ENCODE measurements at regions not wholly inside any gene's neighbourhood (a gene's known extent, or its start where the extent isn't known, plus 50 kb on each side); places are given as distances from the start of the nearest gene placed in this dataset.
A peak's percentile ranks its signal among the peaks of the same experiment; 100 is the strongest.

DNA sequence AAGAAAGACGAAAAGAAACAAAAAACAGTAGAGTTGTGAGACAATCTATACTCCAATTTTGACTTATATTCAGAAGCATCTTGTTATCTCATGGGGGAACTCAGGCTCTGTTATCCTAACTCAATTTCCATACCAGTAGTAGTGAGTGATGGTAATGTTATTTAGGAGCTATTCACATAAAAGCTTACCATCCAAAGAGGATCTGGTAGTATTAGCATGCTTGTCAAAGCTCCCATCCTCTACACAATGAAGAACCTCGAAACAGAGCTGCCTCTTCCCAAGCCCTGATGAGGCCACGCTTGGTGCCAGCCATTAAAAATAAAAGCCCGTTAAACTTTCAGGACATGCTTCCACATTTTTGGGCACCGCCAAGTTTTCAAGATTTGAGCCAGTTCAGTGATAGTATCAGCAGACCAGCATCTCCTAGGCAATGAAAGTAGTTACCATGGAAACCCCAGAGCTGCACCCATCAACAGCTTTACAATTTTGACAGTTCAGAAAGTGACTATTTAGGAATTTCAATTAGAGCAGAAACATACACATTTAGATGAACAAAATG lies 173.3 kb downstream of the CD83 start:
- Histone ChIP-seq H3K4me1 (ENCODE audit: control insufficient read depth, insufficient read depth, low read length) (peaks cover 8% of the 10 kb centered on the region), H3K27ac (ENCODE audit: extremely low read depth, low read depth, low read length) (no peak overlapping the region), H3K4me3 (ENCODE audit: low read depth, low read length) (no peak overlapping the region), H3K9me3 (ENCODE audit: control insufficient read depth, insufficient read depth, low read depth, low read length) (no peaks in the 10 kb centered on the region), H3K36me3 (ENCODE audit: control insufficient read depth in 2 of 2, insufficient read depth in 1 of 2, low read length in 2 of 2) (no peaks in the 10 kb centered on the region)
- TF ChIP-seq YY2 (tag by site-specific recombination; IDR thresholded peaks at IDR 0.05) (no peak), ZIC2 (tag by site-specific recombination; IDR thresholded peaks at IDR 0.05) (no peak)
- ChIA-PET POLR2A (interaction anchor here (0.6 kb wide), 1 partner anchor 1966 kb away, joined by 4 read pairs; no protein-coding TSS in a partner anchor), CTCF (no interaction called here)

DNA sequence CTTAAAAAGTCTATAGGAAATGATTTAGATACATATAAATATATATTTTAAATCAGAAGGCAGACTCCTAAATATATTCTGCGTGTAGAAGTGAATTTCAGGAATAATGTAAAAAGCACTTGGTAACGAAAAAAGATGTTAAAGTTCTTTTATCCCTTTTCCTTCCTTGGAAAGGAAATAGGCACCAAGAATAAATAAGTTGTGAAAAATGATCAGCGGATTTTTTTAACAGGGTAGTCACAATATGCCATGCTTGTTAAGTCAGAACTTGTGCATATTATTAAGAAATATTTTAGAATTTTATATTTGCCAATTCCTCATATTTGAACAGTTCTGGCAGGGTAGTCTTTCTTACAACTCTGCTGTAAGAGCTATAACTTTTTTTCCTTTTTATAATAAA lies 173.8 kb downstream of the CD83 start:
- no peaks in the 10 kb centered on the region for H3K36me3 ChIP-seq (ENCODE audit: control insufficient read depth in 2 of 2, insufficient read depth in 1 of 2, low read length in 2 of 2)
- H3K9me3 ChIP-seq (ENCODE audit: control insufficient read depth, insufficient read depth, low read depth, low read length), result no peaks in the 10 kb centered on the region
- H3K4me1 ChIP-seq (ENCODE audit: control insufficient read depth, insufficient read depth, low read length), result peaks cover 6% of the 10 kb centered on the region; the same call in 1 of the 2 replicates
- ChIA-PET POLR2A (no interaction called here), CTCF (no interaction called here)
- H3K27ac ChIP-seq (ENCODE audit: extremely low read depth, low read depth, low read length), result no peak overlapping the region
- H3K4me3 ChIP-seq (ENCODE audit: low read depth, low read length), result no peak overlapping the region
- TF ChIP-seq ZNF138 (tag by site-specific recombination; IDR thresholded peaks at IDR 0.05; ENCODE audit: borderline replicate concordance) (no peak), HOXA7 (CRISPR knock-in tag; IDR thresholded peaks at IDR 0.05; ENCODE audit: borderline replicate concordance) (no peak), ZFP3 (tag by site-specific recombination; IDR thresholded peaks at IDR 0.05; ENCODE audit: low read depth) (no peak), ZNF140 (tag by site-specific recombination; IDR thresholded peaks at IDR 0.05) (no peak), ZNF670 (tag by site-specific recombination; IDR thresholded peaks at IDR 0.05; ENCODE audit: low read depth) (no peak), ZNF530 (tag by site-specific recombination; IDR thresholded peaks at IDR 0.05; ENCODE audit: low read depth) (no peak), ZNF791 (tag by site-specific recombination; IDR thresholded peaks at IDR 0.05) (no peak), IKZF3 (tag by site-specific recombination; IDR thresholded peaks at IDR 0.05) (no peak), ZNF274 (IDR thresholded peaks at IDR 0.05; ENCODE audit: low read length) (no peak), ZNF274 (tag by site-specific recombination; IDR thresholded peaks at IDR 0.05; ENCODE audit: borderline replicate concordance) (no peak)
- TF ChIP-seq, protein P1, sequence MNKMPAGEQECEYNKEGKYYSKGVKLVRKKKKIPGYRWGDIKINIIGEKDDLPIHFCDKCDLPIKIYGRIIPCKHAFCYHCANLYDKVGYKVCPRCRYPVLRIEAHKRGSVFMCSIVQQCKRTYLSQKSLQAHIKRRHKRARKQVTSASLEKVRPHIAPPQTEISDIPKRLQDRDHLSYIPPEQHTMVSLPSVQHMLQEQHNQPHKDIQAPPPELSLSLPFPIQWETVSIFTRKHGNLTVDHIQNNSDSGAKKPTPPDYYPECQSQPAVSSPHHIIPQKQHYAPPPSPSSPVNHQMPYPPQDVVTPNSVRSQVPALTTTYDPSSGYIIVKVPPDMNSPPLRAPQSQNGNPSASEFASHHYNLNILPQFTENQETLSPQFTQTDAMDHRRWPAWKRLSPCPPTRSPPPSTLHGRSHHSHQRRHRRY (tag by site-specific recombination; IDR thresholded peaks at IDR 0.05), result no peak
- TF ChIP-seq, protein P2, sequence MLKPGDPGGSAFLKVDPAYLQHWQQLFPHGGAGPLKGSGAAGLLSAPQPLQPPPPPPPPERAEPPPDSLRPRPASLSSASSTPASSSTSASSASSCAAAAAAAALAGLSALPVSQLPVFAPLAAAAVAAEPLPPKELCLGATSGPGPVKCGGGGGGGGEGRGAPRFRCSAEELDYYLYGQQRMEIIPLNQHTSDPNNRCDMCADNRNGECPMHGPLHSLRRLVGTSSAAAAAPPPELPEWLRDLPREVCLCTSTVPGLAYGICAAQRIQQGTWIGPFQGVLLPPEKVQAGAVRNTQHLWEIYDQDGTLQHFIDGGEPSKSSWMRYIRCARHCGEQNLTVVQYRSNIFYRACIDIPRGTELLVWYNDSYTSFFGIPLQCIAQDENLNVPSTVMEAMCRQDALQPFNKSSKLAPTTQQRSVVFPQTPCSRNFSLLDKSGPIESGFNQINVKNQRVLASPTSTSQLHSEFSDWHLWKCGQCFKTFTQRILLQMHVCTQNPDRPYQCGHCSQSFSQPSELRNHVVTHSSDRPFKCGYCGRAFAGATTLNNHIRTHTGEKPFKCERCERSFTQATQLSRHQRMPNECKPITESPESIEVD (tag by site-specific recombination; IDR thresholded peaks at IDR 0.05), result no peak

DNA sequence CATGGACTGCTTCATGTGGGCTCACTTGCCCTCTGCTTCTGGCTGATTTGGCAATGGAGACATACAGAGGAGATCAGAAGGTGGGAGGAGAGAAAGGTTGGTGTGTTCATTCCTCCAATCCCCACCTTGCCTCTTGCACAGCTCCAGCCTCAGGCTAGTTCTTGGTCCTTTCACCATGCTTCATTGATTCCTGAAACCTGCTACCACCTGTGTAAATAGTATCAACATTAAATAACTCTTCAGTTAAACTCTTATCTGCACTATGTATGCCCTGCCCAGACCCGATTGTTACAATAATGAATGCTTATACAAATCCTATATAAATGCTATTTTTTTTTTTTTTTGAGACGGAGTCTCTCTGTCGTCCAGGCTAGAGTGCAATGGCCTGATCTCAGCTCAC lies 174.5 kb downstream of the CD83 start:
- ChIA-PET POLR2A (interaction anchor here (0.5 to 0.7 kb wide), 2 partner anchors 237 to 475 kb away, joined by 3 read pairs; no protein-coding TSS in a partner anchor), CTCF (interaction anchor here (0.7 kb wide), 2 partner anchors 223 to 1332 kb away, joined by 3 to 9 read pairs; no protein-coding TSS in a partner anchor)
- H3K27ac ChIP-seq (ENCODE audit: extremely low read depth, low read depth, low read length), result no peak overlapping the region
- no peak overlapping the region for H3K4me3 ChIP-seq (ENCODE audit: low read depth, low read length)
- H3K9me3 ChIP-seq (ENCODE audit: control insufficient read depth, insufficient read depth, low read depth, low read length), result no peaks in the 10 kb centered on the region
- peaks cover 6% of the 10 kb centered on the region; the same call in 1 of the 2 replicates for H3K4me1 ChIP-seq (ENCODE audit: control insufficient read depth, insufficient read depth, low read length)
- H3K36me3 ChIP-seq (ENCODE audit: control insufficient read depth in 2 of 2, insufficient read depth in 1 of 2, low read length in 2 of 2), result no peaks in the 10 kb centered on the region
- TF ChIP-seq ZNF510 (tag by site-specific recombination; IDR thresholded peaks at IDR 0.05; ENCODE audit: insufficient replicate concordance) (no peak), OVOL3 (tag by site-specific recombination; IDR thresholded peaks at IDR 0.05) (peak; percentile 71; the same call in 1 of the 2 replicates), ZNF184 (tag by site-specific recombination; IDR thresholded peaks at IDR 0.05) (no peak), ZNF521 (tag by site-specific recombination; IDR thresholded peaks at IDR 0.05) (no peak), WT1 (tag by site-specific recombination; IDR thresholded peaks at IDR 0.05) (0 out of 2 replicates have a peak, but pooled peaks have one; percentile 16), ZNF221 (tag by site-specific recombination; IDR thresholded peaks at IDR 0.05; ENCODE audit: borderline replicate concordance) (no peak), OSR2 (tag by site-specific recombination; IDR thresholded peaks at IDR 0.05) (peak; percentile 65), ZNF777 (tag by site-specific recombination; IDR thresholded peaks at IDR 0.05; ENCODE audit: borderline replicate concordance) (no peak), ZNF555 (tag by site-specific recombination; conservative IDR thresholded peaks at IDR 0.05) (no peak), HOXA7 (CRISPR knock-in tag; IDR thresholded peaks at IDR 0.05; ENCODE audit: borderline replicate concordance) (no peak), ZFHX2 (tag by site-specific recombination; conservative IDR thresholded peaks at IDR 0.05) (no peak), BCL11A (tag by site-specific recombination; IDR thresholded peaks at IDR 0.05; ENCODE audit: low read depth) (peak; percentile 32; the same call in 1 of the 2 replicates), ZBTB8A (tag by site-specific recombination; IDR thresholded peaks at IDR 0.05) (0 out of 2 replicates have a peak, but pooled peaks have one; percentile 17), ZNF341 (tag by site-specific recombination; IDR thresholded peaks at IDR 0.05; ENCODE audit: low read depth) (no peak), ZNF169 (tag by site-specific recombination; IDR thresholded peaks at IDR 0.05) (no peak)
- TF ChIP-seq, protein P3, sequence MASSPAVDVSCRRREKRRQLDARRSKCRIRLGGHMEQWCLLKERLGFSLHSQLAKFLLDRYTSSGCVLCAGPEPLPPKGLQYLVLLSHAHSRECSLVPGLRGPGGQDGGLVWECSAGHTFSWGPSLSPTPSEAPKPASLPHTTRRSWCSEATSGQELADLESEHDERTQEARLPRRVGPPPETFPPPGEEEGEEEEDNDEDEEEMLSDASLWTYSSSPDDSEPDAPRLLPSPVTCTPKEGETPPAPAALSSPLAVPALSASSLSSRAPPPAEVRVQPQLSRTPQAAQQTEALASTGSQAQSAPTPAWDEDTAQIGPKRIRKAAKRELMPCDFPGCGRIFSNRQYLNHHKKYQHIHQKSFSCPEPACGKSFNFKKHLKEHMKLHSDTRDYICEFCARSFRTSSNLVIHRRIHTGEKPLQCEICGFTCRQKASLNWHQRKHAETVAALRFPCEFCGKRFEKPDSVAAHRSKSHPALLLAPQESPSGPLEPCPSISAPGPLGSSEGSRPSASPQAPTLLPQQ (tag by site-specific recombination; IDR thresholded peaks at IDR 0.05), result no peak
